ENCODE measurements at regions not wholly inside any gene's neighbourhood (a gene's known extent, or its start where the extent isn't known, plus 50 kb on each side); places are given as distances from the start of the nearest gene placed in this dataset.
"Not testable (repeated sequence)": the region's sequence is repeated elsewhere in the genome, so short reads cannot be mapped to it uniquely, and the experiment has no call there.

GRCh38 chr1:199866210-199866617 is 161.3 kb upstream of the NR5A2 start:
- ChIA-PET CTCF (no interaction called here), POLR2A (no interaction called here)

DNA sequence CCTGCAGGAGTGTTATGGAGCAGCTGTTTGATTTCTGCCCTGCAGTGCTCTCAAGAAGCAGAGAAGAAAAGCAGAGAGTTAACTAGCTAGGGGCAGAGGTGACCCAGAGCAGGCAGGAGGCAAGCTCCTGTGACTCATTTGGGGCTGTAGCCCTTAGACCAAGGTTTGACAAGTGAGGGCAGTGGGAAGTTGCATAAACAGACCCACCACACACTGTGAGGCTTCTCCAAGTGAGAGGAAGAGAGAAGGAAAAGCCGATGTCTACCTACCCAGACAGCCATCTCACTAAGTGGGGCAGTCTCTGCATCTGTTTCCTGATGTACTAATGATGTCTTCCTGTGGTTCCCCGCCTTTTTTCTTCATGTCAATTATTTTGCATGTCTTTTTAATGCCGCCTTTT is 159.9 kb upstream of the NR5A2 start:
- ChIA-PET POLR2A (no interaction called here), CTCF (no interaction called here)

DNA sequence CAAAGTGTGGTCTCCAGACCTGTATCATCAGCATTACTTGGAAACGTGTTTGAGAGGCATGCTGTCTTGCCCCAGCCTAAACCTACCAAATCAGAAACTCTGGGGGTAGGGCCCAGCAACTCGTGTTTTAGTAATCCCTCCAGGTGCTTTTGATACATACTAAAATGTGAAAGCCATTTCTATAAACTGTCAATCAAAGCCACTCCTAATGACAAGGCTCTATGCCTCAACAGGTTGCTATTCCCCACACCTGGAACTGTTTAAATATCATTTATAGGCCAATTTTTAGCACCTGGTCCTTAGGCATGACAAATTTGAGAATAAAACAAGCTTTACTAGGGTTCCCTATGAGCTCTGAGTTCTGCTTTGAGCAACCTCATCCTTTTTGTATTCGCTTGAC is 158.7 kb upstream of the NR5A2 start:
- POLR2A ChIA-PET, result no interaction called here

GRCh38 chr1:199875337-199875736 is 152.2 kb upstream of the NR5A2 start:
- ChIA-PET CTCF (no interaction called here), POLR2A (no interaction called here)

More for the DNA sequence above, 158.7 kb upstream of the NR5A2 start:
- CTCF ChIA-PET, result no interaction called here

DNA sequence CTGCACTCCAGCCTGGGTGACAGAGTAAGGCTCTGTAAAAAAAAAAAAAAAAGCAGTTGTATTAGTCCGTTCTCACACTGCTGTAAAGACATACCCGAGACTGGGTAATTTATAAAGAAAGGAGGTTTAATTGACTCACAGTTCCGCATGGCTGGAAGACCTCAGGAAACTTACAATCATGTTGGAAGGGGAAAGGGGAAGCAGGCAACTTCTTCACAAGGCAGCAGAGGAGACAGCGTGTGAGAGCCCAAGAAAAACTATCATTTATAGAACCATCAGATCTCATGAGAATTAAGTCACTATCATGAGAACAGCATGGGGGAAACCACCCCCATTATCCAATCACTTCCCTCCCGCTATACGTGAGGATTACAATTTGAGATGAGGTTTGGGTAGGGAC is 151.7 kb upstream of the NR5A2 start:
- POLR2A ChIA-PET, result no interaction called here
- CTCF ChIA-PET, result no interaction called here

DNA sequence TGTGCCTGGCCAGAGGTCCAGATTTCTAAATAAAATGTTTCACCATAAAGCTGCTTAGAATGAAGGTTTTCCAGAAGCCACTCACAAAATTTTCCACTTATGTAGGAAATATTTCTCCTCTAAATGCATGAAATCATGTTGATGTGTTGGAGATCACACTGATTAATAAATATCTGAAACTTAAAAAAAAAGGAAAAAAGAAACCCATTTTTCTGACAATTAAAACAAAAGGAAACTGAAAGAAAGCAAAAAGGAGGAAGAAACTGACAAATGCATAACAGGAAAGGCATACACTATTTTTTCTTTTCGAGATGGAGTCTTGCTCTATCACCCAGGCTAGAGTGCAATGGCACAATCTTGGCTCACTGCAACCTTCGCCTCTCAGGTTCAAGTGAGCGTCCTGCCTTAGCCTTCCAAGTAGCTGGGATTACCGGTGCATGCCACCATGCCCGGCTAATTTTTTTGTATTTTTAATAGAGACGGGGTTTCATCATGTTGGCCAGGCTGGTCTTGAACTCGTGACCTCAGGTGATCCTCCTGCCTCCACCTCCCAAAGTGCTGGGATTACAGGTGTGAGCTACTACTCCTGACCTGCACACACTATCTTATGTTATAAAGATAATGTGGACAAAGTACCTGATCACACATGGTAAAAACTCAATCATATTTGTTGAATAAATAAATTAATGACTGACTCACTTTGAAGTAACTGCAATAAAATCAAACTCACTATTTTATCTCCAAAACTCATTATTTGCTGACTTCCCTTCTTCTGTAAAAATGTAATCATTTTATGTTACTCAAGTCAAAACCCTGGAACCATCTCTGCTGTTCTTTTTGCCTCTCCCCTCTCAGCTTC is 149.8 kb upstream of the NR5A2 start:
- ChIA-PET CTCF (no interaction called here), POLR2A (no interaction called here)

GRCh38 chr1:199878823-199879222 is 148.7 kb upstream of the NR5A2 start:
- ChIA-PET POLR2A (no interaction called here), CTCF (no interaction called here)

DNA sequence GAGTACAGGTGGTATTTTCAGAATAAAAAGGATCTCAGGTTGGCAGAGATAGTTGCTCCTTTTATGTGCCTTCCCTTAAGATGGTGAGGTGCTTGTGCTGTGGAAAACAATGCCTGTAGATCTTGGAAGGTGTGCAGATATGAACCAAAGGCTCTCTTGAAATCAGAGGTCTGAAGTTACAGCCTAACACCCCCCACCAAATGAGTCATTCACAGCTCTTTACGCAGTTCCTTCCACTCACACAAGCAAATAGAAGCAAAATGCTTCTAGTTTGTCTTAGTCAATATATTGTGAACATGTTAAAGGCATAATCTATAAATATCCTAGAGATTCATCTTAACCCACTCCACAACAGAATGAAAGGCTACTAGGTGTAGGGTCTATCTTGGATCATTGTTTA is 128.9 kb upstream of the NR5A2 start:
- ChIA-PET POLR2A (no interaction called here), CTCF (no interaction called here)

DNA sequence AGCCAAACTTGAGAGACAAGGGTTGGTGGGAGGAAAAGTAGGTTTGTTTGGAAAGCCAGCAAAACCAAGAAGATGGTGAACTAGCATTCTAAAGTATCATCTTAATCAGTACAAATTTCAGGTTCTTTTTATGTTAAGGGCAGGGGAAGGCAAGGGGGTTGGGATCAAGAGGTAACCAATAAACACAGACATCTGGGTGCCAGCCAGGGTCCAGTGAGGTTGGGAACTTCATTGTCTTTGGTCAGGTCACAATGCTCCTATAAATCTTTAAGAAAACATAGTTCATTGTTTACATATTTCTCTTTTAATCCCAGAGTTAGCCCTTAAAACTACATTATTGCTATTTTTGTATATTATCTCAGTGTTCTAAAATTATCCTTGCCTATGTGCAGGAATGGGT is 126.2 kb upstream of the NR5A2 start:
- ChIA-PET CTCF (no interaction called here), POLR2A (no interaction called here)

DNA sequence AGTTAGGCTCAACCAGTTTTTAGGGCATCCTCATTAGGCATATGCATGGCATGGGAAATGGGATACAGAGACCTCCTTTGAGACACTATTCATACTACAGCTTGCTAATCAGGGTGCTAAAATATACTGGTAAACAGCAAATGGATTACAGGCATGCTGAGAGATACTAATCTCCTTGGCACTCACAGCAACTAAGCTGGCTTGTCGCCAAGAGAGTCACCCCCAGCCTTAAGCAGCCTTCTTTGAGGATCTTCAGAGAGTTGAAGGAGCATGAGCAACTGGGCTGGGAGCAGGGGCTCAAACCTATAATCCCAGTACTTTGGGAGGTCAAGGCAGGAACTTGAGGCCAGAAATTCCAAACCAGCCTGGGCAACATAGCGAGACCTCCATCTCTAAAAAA is 120.1 kb upstream of the NR5A2 start:
- POLR2A ChIA-PET, result no interaction called here
- CTCF ChIA-PET, result no interaction called here

- ChIA-PET POLR2A (no interaction called here), CTCF (no interaction called here)
These were observed 118.4 kb upstream of the NR5A2 start for GRCh38 chr1:199909137-199909536.

- POLR2A ChIA-PET, result no interaction called here
- CTCF ChIA-PET, result no interaction called here
These were observed 114.2 kb upstream of the NR5A2 start for GRCh38 chr1:199913318-199913717.

- ChIA-PET CTCF (no interaction called here), POLR2A (no interaction called here)
These were observed 113.0 kb upstream of the NR5A2 start for GRCh38 chr1:199914546-199914945.

DNA sequence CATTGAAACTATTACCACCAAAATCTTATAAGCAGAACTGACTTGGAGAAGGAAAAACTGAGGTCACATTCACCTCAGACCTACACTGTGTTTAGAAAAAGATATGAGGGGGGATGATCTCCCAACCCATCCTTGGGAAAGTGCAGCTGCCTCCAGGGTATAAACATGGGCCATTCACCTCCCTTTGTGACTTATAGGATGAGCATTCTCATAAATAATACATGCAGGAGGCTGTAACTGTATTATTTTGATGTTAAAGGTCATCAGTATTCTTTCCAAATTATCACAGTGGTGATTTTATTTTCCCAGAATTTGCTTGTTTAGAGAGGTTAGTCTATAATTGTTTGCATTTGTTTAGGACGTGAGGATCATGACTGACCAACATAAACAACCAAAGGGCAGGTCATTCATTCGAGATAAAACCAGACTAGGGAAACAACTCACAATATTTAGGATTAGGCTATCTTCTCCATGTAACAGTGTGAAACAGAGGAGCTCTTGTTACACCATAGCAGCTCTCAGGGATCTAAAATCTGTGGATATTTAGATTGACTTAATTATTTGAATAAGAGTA is 109.2 kb upstream of the NR5A2 start:
- CTCF ChIA-PET, result no interaction called here

DNA sequence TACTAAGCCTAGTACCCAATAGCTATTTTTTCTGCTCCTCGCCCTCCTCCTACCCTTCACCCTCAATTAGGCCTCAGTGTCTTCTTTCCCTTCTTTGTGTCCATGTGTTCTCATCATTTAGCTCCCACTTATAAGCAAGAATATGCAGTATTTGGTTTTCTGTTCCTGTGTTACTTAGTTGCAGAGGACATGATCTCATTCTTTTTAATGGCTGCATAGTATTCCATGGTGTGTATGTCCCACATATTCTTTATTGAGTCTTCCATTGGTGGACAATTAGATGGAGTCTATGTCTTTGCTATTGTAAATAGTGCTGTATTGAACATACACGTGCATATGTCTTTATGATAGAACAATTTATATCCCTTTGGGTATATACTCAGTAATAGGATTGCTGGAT is 106.9 kb upstream of the NR5A2 start:
- CTCF ChIA-PET, result no interaction called here
- POLR2A ChIA-PET, result no interaction called here

More for the DNA sequence above, 109.2 kb upstream of the NR5A2 start:
- POLR2A ChIA-PET, result no interaction called here

DNA sequence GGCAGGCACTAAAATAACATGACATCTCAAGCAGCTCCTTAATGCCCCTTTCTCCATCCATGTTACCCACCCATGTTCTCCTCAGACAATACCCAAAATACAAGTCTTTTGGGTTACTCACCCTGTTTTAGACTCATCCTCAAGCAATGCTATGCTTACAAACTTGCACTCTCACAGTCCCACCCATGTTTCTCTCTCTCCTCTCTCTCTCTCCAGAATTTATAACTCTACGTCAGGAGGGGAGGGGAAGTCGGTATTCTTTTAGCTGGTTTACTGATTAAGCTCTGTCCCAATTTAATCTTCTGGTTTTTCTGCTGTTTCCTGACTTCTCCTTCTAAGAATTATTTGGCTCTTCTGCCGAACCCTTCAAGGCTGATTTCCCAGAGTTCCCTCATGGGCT is 98.0 kb upstream of the NR5A2 start:
- ChIA-PET CTCF (no interaction called here), POLR2A (interaction anchor here (0.7 kb wide), 1 partner anchor 155 kb away, joined by 3 read pairs; no protein-coding TSS in a partner anchor)

DNA sequence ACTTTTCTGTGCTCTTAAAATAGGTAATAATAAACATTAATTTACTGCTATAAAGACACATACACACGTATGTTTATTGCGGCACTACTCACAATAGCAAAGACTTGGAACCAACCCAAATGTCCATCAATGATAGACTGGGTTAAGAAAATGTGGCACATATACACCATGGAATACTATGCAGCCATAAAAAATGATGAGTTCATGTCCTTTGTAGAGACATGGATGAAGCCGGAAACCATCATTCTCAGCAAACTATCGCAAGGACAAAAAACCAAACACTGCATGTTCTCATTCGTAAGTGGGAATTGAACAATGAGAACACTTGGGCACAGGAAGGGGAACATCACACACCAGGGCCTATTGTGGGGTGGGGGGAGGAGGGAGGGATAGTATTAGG is 97.4 kb upstream of the NR5A2 start:
- CTCF ChIA-PET, result not testable (repeated sequence)

GRCh38 chr1:199931666-199932377 is 95.7 kb upstream of the NR5A2 start:
- CTCF ChIA-PET, result no interaction called here
- POLR2A ChIA-PET, result no interaction called here

More for the DNA sequence above, 97.4 kb upstream of the NR5A2 start:
- POLR2A ChIA-PET, result not testable (repeated sequence)

DNA sequence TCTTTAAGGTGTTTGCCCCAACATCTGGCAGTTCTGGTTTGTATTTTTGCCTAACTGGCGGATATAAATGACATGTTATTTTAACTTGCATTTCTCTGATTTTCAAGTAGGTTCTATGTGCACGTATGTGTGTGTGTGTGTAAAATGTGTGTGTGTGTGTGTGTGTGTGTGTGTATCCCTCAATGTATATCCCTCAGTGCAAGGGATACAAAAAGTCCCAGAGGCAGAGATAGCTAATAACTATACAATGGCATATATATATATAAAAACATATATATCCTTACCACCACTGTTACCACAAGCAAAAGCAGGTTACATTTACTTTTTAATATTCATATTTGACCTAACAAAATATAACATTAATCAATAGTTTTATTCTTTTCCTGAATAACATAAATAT is 95.0 kb upstream of the NR5A2 start:
- ChIA-PET POLR2A (no interaction called here), CTCF (no interaction called here)

DNA sequence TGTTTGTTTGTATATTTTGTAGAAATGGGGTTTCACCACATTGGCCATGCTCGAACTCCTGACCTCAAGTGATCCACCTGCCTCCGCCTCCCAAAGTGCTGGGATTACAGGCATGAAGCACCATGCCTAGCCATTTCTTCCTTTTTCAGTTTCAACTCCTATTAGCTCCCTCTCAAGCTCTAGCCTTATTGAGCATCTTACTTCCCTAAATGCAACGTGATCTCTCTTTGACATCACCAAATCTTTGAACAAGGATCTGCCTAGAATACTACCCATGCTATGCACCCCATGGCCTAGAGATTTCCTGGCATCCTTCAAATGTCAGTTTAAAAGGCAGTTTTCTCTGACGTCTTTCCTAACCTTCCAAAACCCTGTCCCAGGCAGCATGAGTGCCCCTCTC is 91.1 kb upstream of the NR5A2 start:
- CTCF ChIA-PET, result no interaction called here
- POLR2A ChIA-PET, result no interaction called here

GRCh38 chr1:199937161-199937560 is 90.3 kb upstream of the NR5A2 start:
- ChIA-PET POLR2A (no interaction called here), CTCF (no interaction called here)

DNA sequence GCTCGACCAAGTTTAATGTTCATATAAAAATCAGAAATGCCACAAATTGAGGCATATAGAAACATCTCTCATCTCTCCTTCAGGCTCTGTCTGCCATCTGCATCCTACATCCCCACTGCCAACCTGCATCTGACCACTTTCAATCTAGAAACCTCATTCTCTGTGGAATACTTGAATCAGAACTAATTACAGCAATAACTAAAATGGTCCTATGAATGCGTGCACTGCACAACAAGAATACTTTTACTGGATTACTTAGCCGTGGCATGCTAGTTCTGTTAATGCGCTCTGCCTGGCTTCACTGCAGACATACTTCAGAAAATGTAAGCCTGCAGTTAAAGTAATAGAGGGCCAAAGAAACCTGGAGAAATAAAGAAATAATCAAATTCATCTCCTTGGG is 89.8 kb upstream of the NR5A2 start:
- POLR2A ChIA-PET, result no interaction called here
- CTCF ChIA-PET, result no interaction called here

Measured in activated CD8-positive, alpha-beta memory T cell treated with anti-CD3 and anti-CD28 coated beads for 36 hours (primary cell).